ENCODE measurements at regions not wholly inside any gene's neighbourhood (a gene's known extent, or its start where the extent isn't known, plus 50 kb on each side); places are given as distances from the start of the nearest gene placed in this dataset.

DNA sequence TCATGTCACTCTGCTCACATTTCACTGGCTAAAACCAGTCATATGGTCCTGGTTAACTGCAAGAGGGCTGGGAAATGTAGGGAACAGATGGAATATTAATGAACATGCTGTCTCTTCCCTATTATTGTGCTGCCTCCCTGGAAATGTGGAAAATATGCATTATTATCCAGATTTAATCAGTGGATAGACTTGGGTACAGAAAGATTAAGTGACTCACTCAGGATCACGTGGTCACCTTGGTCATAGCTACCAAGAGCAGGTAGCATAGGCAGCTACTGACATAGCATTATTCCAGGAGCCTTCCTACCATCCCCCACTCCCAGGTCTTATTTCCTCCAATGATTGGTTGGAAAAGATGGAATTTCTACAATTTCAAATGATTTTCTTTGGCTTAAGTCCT, 141.1 kb downstream of the HRH4 start:
- peak; percentile 30 for DNase-seq (ENCODE audit: low read depth)
- Histone ChIP-seq H3K36me3 (ENCODE audit: control insufficient read depth, insufficient read depth, low read length) (no peaks in the 10 kb centered on the region), H3K27me3 (ENCODE audit: control insufficient read depth, insufficient read depth, low read length) (no peaks in the 10 kb centered on the region), H3K4me3 (ENCODE audit: low read depth, low read length) (no peak overlapping the region)
- FAIRE-seq, result no peak
- no peak for TF ChIP-seq CTCF (IDR thresholded peaks at IDR 0.05; ENCODE audit: insufficient read depth, low read length, severe bottlenecking)

- no peak for TF ChIP-seq CTCF (IDR thresholded peaks at IDR 0.05; ENCODE audit: insufficient read depth, low read length, severe bottlenecking)
- FAIRE-seq, result peak; percentile 23
- Histone ChIP-seq H3K27me3 (ENCODE audit: control insufficient read depth, insufficient read depth, low read length) (no peaks in the 10 kb centered on the region), H3K4me3 (ENCODE audit: low read depth, low read length) (no peak overlapping the region), H3K36me3 (ENCODE audit: control insufficient read depth, insufficient read depth, low read length) (no peaks in the 10 kb centered on the region)
- no peak for DNase-seq (ENCODE audit: low read depth)
These were observed 141.8 kb downstream of the HRH4 start for GRCh38 chr18:24602201-24602600.

- no peak for TF ChIP-seq CTCF (IDR thresholded peaks at IDR 0.05; ENCODE audit: insufficient read depth, low read length, severe bottlenecking)
- FAIRE-seq, result no peak
- H3K36me3 ChIP-seq (ENCODE audit: control insufficient read depth, insufficient read depth, low read length), result no peaks in the 10 kb centered on the region
- H3K4me3 ChIP-seq (ENCODE audit: low read depth, low read length), result no peak overlapping the region
- no peak for DNase-seq (ENCODE audit: low read depth)
- H3K27me3 ChIP-seq (ENCODE audit: control insufficient read depth, insufficient read depth, low read length), result no peaks in the 10 kb centered on the region
These were observed 142.7 kb downstream of the HRH4 start for GRCh38 chr18:24603151-24603550.

DNA sequence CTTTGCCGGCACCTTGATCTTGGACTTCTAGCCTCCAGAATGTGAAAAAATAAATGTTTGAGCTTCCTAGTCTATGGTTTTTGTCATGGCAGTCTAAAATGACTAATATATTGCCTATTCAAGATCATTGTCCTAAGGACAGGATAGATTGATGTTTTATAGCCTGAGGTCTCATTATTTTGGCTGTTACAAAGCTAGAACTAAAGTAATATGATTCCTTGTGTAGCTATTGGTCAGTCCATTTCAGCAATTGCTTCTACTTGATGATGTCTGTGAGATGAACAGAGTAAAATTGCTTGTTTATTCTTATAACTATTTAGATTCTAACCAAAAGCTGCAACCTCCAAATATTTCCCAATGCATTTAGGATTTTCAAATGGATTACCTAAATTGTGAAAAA, 145.0 kb downstream of the HRH4 start:
- no peak for TF ChIP-seq CTCF (IDR thresholded peaks at IDR 0.05; ENCODE audit: insufficient read depth, low read length, severe bottlenecking)
- Histone ChIP-seq H3K36me3 (ENCODE audit: control insufficient read depth, insufficient read depth, low read length) (no peaks in the 10 kb centered on the region), H3K4me3 (ENCODE audit: low read depth, low read length) (no peak overlapping the region), H3K27me3 (ENCODE audit: control insufficient read depth, insufficient read depth, low read length) (no peaks in the 10 kb centered on the region)
- FAIRE-seq, result no peak
- no peak for DNase-seq (ENCODE audit: low read depth)

DNA sequence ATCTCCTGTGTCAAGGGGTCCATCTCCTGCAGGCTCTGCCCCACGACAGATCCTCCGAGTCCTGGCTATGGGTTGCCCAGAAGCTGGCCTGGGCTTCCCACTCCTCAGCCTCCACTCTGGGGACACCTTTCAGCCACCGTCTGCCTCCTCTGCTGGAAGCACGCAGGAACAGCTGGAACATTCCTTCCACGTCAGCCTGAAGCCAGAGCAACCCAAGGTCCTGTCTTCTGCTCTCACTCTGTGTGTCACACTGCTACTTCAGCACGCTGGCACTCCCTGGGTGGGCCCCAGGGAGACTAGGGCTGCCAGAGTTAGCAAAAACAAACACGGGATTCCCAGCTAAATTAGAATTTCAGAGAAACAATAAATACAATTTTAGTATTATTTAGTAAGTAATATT, 148.8 kb downstream of the HRH4 start:
- TF ChIP-seq CTCF (IDR thresholded peaks at IDR 0.05; ENCODE audit: insufficient read depth, low read length, severe bottlenecking), result no peak
- DNase-seq (ENCODE audit: low read depth), result no peak
- no peaks in the 10 kb centered on the region for H3K27me3 ChIP-seq (ENCODE audit: control insufficient read depth, insufficient read depth, low read length)
- no peak overlapping the region for H3K4me3 ChIP-seq (ENCODE audit: low read depth, low read length)
- FAIRE-seq, result no peak
- H3K36me3 ChIP-seq (ENCODE audit: control insufficient read depth, insufficient read depth, low read length), result no peaks in the 10 kb centered on the region

GRCh38 chr18:24611075-24611474, 150.6 kb downstream of the HRH4 start:
- H3K27me3 ChIP-seq (ENCODE audit: control insufficient read depth, insufficient read depth, low read length), result no peaks in the 10 kb centered on the region
- DNase-seq (ENCODE audit: low read depth), result no peak
- TF ChIP-seq CTCF (IDR thresholded peaks at IDR 0.05; ENCODE audit: insufficient read depth, low read length, severe bottlenecking), result no peak
- FAIRE-seq, result peak; percentile 18
- H3K36me3 ChIP-seq (ENCODE audit: control insufficient read depth, insufficient read depth, low read length), result no peaks in the 10 kb centered on the region
- H3K4me3 ChIP-seq (ENCODE audit: low read depth, low read length), result no peak overlapping the region
